Esophagus squamous epithelium (tissue), 5 donors: ENCODE measurements at regions not wholly inside any gene's neighbourhood (a gene's known extent, or its start where the extent isn't known, plus 50 kb on each side); places are given as distances from the start of the nearest gene placed in this dataset.

Source experiments
- DNase-seq: peaks from one replicate; lab custom pipeline; 2025; lab: John Stamatoyannopoulos, UW
- H3K27ac ChIP-seq, 4 donors: fragments of 200-600 bp; sonication (generic); one replicate each; pipeline ENCODE4 v1.5.1; 2016 to 2019; ENCODE audit warnings: mild to moderate bottlenecking in 1 of 4
- H3K27me3 ChIP-seq, 4 donors: fragments of 200-600 bp; sonication (generic); 1 replicate in 3 of 4; 2 replicates in 1 of 4; pipeline versions ENCODE4 v1.5.1 to v1.6.0; 2017 to 2021; ENCODE audit warnings: antibody characterized with exemption in 1 of 4
- H3K36me3 ChIP-seq, 3 donors: fragments of 200-600 bp; sonication (generic); one replicate each; pipeline ENCODE4 v1.5.1; 2016 to 2019
- H3K4me1 ChIP-seq, 3 donors: fragments of 200-600 bp; sonication (generic); one replicate each; pipeline ENCODE4 v1.5.1; 2017 to 2019
- H3K4me3 ChIP-seq, 4 donors: fragments of 200-600 bp; sonication (generic); 1 replicate in 3 of 4; 2 replicates in 1 of 4; pipeline ENCODE4 v1.5.1; 2016 to 2019; ENCODE audit warnings: mild to moderate bottlenecking in 2 of 4, moderate library complexity in 1 of 4
- H3K9me3 ChIP-seq, 3 donors: fragments of 200-600 bp; sonication (generic); one replicate each; pipeline ENCODE4 v1.5.1; 2016 to 2019
- POLR2A ChIP-seq, 4 donors: fragments of 450-650 bp; IDR thresholded peaks; one replicate each; pipeline ENCODE4 v1.6.1; 2017; ENCODE audit warnings: antibody characterized with exemption in 4 of 4, mild to moderate bottlenecking in 4 of 4, moderate library complexity in 3 of 4
- whole genome bisulfite sequencing, 2 donors: methylation state at CpG; one replicate each; pipeline ENCODE4 v1.1.5; 2018; 5-methylcytosine and 5-hydroxymethylcytosine counted together
- intact Hi-C: fragments of 100-400 bp; cut with DNase I; formaldehyde crosslinking; loops from one replicate; pipeline ENCODE4 v1.15.0; 2022
- TF ChIP-seq, protein P1 (sequence below), 6 experiments: fragments of 450-650 bp in 4 of 6; fragments of 200-600 bp in 2 of 6; sonication (generic) in 2 of 6; IDR thresholded peaks; one replicate each; pipeline ENCODE4 v1.5.1; 2016 to 2019; ENCODE audit warnings: antibody characterized with exemption in 6 of 6, mild to moderate bottlenecking in 4 of 6, moderate library complexity in 4 of 6
- donor health status: DM: yes; HTN: yes; CAD: no.

DNA sequence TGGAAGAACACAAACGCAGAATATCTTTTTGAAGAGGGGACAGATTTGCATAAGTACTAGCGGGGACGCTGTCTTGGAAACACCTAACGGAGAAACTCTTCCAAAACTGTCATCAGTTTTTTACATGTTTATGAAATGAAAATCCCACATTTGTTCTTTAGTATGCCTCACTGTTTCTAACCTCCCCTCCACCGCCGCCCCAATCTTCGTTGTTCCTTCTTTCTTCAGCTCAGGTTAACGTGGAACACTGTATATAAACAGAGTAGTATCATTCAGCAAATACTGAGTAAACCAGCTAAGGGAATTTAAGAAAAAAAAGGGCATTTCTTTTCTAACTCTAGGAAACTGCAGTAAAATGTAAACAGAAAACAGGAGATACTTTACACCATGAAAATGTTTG is 2345.6 kb downstream of the PCDH7 start:
- Histone ChIP-seq H3K4me1 (no peaks in the 10 kb centered on the region), H3K4me3 (no peak overlapping the region), H3K27me3 (no peaks in the 10 kb centered on the region), H3K27ac (no peak overlapping the region), H3K36me3 (no peaks in the 10 kb centered on the region), H3K9me3 (peaks cover 0 to 5% (median 0%) of the 10 kb centered on the region in 3 donors)
- WGBS, 2 donors, result 87 to 94% methylated on average over 8 of the region's 8 CpGs
- no peak for TF ChIP-seq POLR2A (IDR thresholded peaks at IDR 0.05)
- TF ChIP-seq, protein P1, sequence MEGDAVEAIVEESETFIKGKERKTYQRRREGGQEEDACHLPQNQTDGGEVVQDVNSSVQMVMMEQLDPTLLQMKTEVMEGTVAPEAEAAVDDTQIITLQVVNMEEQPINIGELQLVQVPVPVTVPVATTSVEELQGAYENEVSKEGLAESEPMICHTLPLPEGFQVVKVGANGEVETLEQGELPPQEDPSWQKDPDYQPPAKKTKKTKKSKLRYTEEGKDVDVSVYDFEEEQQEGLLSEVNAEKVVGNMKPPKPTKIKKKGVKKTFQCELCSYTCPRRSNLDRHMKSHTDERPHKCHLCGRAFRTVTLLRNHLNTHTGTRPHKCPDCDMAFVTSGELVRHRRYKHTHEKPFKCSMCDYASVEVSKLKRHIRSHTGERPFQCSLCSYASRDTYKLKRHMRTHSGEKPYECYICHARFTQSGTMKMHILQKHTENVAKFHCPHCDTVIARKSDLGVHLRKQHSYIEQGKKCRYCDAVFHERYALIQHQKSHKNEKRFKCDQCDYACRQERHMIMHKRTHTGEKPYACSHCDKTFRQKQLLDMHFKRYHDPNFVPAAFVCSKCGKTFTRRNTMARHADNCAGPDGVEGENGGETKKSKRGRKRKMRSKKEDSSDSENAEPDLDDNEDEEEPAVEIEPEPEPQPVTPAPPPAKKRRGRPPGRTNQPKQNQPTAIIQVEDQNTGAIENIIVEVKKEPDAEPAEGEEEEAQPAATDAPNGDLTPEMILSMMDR (IDR thresholded peaks at IDR 0.05), result no peak
- intact Hi-C loops, result no loop called here
- no peak for DNase-seq

DNA sequence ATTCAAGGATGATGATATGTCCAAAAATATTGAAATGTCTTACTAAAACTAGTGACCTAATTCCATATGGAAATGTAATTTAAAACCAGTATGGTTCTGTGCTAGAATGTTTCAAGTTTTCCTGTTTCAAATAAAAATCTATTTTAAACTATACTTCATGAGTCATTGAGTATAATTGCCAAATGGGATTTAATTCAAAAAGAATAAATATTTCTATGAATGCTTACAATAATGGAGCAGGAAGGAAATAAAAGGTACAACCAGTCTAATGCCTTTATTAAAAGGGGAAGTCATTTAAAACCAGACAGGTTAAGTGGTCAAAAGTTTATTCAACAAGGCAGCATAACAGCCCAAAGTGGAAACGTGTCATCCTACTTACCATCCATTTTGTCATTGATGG is 2347.1 kb downstream of the PCDH7 start:
- 10 to 27% methylated on average over 1 of the region's 1 CpG for WGBS, 2 donors
- no peaks in the 10 kb centered on the region for H3K36me3 ChIP-seq
- H3K4me1 ChIP-seq, result no peaks in the 10 kb centered on the region
- H3K27ac ChIP-seq, result no peak overlapping the region
- TF ChIP-seq POLR2A (IDR thresholded peaks at IDR 0.05), result no peak
- TF ChIP-seq, protein P1 (IDR thresholded peaks at IDR 0.05), result no peak
- H3K4me3 ChIP-seq, result no peak overlapping the region
- H3K27me3 ChIP-seq, result no peaks in the 10 kb centered on the region
- H3K9me3 ChIP-seq, result peaks cover 0 to 5% (median 0%) of the 10 kb centered on the region in 3 donors
- intact Hi-C loops, result no loop called here
- no peak for DNase-seq

DNA sequence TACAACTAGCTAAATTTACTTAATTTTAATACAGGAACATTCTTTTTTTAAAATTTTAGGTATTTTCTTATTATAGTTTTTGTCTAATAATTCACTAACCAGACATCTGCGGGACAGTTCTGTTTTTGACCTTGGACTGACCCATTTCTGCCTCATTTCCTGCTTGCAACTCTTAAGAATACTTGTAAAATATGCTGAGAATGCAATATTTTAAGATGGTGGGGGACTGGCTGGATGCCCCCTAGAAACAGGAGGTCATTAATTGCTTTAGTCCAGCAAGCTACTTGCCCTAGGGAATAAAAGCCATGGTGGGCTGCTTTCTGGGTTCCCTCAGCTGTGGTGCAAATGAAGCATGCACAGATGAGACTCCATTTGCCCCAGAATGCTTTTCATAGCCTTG is 2348.4 kb downstream of the PCDH7 start:
- Histone ChIP-seq H3K27ac (no peak overlapping the region), H3K9me3 (peaks cover 0 to 5% (median 0%) of the 10 kb centered on the region in 3 donors), H3K27me3 (no peaks in the 10 kb centered on the region), H3K4me1 (no peaks in the 10 kb centered on the region), H3K4me3 (no peak overlapping the region), H3K36me3 (no peaks in the 10 kb centered on the region)
- 67 to 75% methylated on average over 1 of the region's 1 CpG for WGBS, 2 donors
- no peak for TF ChIP-seq POLR2A (IDR thresholded peaks at IDR 0.05)
- TF ChIP-seq, protein P1 (IDR thresholded peaks at IDR 0.05), result no peak
- DNase-seq, result no peak
- intact Hi-C loops, result no loop called here

DNA sequence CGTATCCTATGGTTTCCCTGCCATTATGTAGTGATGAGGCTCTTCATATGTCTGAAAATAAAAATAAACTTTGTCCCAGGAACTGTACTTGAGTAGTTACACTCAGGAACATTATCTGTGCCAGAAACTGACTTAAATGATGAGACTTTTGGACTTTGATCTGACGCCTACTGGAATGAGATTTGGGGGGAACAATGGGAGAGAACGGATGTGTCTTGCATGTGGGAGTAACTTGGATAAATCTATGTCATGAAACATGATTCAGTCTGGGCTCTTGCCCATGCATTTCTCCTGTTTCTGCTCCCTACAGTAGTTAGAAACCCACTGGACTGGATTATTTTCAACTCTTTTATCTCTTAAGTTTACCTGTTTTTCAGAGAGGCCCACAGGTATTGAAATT is 2351.4 kb downstream of the PCDH7 start:
- Histone ChIP-seq H3K27me3 (no peaks in the 10 kb centered on the region), H3K36me3 (no peaks in the 10 kb centered on the region), H3K27ac (no peak overlapping the region), H3K4me1 (no peaks in the 10 kb centered on the region), H3K4me3 (no peak overlapping the region), H3K9me3 (peaks cover 0 to 5% (median 0%) of the 10 kb centered on the region in 3 donors)
- 11 to 22% methylated on average over 3 of the region's 3 CpGs for WGBS, 2 donors
- TF ChIP-seq, protein P1 (IDR thresholded peaks at IDR 0.05), result no peak
- TF ChIP-seq POLR2A (IDR thresholded peaks at IDR 0.05), result no peak
- DNase-seq, result no peak
- intact Hi-C loops, result no loop called here

DNA sequence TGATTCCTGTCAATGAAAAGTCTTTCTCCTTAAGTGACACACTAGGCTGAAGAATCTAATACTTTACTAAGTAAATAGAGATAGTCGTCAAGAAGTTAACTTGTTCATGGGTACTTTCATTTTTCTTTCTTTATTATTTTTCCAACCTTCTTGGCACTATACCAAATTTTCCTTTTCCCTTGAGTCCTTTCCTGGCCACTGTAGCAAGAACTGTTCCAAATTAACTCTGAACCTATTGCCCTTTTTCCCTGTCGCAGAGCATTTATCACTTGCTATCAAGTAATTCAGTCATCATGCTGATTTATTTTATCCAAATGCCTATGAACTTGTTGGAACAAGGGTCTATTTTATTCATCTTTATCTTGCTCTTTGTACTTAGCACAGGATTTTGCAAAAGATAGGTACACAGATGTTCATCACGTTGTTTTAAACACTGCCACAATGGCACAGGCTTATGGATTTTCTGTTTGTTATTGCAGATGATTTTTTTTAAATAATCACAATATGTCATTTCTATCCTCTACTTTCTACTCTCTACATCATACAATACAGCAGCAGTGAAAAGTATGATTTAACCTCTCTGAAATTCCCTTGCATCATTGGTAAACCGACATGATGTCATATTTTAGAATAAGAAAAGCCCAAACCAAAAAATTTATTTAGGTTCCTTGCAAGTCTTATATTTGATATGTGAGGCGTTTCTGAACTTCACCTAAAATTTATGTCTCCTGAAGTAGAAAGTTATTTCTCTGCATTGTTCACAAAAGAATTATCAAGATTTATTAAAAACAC is 2352.3 kb downstream of the PCDH7 start:
- WGBS, 2 donors, result 31 to 41% methylated on average over 5 of the region's 5 CpGs
- H3K36me3 ChIP-seq, result no peaks in the 10 kb centered on the region
- no peaks in the 10 kb centered on the region for H3K4me1 ChIP-seq
- no peaks in the 10 kb centered on the region for H3K27me3 ChIP-seq
- intact Hi-C loops, result no loop called here
- peaks cover 0 to 5% (median 0%) of the 10 kb centered on the region in 3 donors for H3K9me3 ChIP-seq
- no peak for DNase-seq
- H3K4me3 ChIP-seq, result no peak overlapping the region
- no peak overlapping the region for H3K27ac ChIP-seq
- TF ChIP-seq, protein P1 (IDR thresholded peaks at IDR 0.05), result no peak
- TF ChIP-seq POLR2A (IDR thresholded peaks at IDR 0.05), result no peak
